GM19455 (cell line): ENCODE measurements at regions not wholly inside any gene's neighbourhood (a gene's known extent, or its start where the extent isn't known, plus 50 kb on each side); places are given as distances from the start of the nearest gene placed in this dataset.
"Not testable (repeated sequence)": the region's sequence is repeated elsewhere in the genome, so short reads cannot be mapped to it uniquely, and the experiment has no call there.

Experiments used
- ATAC-seq: cut with Tn5 transposase; IDR thresholded peaks from one replicate; pipeline ENCODE4 v1.9.1; 2021; ENCODE audit not compliant: unreplicated experiment

DNA sequence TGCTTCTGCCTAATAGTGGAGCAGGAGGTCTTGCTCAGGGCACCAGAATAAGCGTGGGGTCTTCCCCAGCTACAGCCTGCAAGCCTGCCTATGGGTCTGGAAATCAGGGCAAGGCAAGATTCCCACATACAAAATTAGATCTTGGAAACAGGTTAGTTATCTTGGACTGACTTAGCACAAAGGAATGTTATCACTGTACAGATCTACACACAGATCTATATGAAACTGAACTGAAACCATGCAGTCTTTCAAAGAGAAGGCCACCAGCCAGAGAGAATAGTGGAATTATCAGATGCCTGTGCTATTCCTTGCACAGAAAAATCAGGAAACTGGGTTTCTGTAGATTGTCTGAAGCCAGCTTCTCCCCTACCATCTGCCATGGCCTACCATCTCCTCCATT is 585.7 kb downstream of the ACTL7B start:
- no peak for ATAC-seq

DNA sequence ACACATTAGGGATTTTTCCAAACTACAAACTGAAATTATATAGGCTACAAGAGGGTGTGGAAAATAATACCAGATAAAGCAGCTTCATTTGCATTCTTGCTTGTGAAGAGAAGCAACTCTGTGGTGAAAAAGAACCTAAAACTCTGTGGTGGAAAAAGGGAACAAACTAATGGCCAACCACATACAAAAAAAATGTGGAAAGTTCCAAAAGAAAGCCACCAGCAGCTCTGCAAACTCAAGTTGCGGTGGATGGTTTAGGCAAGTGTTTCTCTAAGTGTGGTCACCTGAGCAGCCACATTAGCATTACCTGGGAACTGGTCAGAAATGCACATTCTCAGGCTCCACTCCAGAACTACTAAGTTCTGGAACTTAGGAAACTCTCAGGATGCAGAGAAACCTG is 586.4 kb downstream of the ACTL7B start:
- ATAC-seq, result no peak

DNA sequence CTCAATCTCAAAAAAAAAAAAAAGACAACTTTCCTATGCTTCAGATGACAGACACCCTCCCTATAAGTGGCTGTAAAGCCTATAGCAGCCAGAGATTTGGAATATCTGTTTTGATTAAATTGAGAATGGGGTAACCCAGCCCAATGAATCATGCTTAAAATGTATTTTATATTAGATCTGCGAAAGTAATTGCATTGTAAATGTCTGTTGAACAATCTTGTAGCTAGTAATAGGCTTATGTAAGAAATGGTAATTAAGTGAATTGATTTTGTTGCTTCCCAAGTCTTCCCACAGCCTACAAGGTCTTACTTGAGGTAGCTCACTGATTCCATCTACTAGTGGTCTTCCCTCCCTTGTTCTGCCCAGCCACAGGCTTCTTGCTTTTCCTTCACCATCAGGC is 590.7 kb downstream of the ACTL7B start:
- no peak for ATAC-seq

DNA sequence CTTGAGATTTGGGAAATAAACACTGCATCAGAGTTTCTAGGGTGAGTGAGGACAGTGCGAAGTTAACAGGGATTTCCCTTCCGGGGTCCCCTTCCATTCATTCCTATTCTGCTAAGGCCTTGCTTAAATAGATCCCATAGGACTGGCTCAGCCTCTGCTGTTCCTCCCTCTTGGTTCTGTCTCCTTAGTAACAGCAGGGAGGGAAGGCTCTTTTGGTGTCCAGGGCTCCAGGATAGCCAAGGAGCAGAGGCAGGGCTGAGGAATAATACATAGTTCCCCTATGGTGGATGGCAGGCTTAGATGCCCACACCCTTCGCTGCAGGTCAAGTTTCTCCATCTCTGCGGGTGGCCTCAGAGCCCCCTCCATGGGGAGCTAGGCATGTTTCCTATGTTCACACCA is 591.7 kb downstream of the ACTL7B start:
- no peak for ATAC-seq

DNA sequence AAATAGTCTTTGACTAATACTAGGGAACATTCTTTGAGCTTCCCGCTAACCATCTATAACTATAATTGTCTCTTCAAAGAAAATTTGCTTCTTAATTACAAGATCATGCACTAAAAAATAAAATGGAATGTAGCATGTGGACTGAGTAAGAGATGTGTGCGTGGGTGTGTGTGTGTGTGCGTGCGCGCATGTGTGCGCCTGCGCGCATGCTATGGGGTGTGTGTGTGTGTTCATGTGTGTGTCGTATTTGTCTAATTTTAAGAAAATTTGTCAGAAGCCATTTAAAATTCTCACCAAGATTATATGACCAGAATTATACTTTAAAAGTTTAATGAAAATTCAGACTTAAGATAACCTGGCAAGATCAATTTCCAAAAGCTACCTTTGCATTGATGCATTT is 593.0 kb downstream of the ACTL7B start:
- ATAC-seq, result no peak

DNA sequence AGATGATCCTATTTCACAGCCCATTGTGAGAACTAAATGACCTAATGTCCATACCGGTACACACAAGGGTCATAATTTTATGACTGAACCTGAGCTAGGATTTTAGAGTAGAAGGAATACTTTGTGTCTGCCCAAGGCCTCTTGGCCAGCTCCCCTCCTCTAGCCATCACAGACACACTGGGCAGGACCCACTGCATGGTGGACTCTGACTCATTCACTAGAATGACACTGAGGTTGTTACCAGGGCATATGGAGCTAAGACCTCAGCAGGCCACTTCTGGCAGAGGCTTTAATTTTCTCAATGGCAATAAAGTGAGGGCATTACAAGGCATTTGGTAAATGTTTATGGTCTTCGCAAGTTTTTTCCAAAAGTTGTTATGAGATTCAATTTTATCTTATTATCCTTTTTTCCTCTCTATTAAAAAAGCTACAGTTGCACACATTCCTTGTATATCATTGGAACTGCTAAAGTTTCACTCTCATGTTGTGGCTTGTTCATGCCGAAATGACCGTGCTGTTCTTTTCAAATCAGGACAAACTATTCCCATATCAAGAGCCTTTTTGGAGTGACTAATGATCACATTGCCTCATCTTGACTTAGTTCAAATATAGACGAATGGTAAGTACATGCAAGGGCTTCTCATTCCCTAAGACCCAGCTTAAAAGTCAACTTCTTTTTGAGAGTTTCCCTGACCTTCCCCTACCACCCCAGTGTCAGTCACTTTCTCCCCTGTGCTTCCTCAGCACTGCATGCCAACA is 595.7 kb downstream of the ACTL7B start:
- ATAC-seq, result no peak

DNA sequence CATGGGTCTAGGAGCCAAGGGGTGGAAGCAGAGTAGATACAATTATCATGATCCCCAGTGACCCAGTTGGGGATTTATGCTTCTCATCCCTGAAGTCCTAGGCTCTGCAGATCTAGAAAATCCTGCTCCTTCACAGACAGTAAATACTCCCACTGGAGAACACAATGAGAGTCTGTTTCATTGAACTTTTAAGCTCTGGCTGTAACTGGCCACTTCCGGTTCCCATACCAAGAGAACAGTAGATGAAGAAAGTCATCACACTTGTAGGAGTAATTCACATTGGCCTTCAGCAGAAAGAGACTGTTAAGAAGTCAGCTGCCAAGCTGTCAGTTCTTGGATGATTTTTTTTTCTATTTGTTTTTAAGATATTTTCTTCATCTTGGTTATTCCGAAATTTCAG is 597.1 kb downstream of the ACTL7B start:
- ATAC-seq, result no peak

DNA sequence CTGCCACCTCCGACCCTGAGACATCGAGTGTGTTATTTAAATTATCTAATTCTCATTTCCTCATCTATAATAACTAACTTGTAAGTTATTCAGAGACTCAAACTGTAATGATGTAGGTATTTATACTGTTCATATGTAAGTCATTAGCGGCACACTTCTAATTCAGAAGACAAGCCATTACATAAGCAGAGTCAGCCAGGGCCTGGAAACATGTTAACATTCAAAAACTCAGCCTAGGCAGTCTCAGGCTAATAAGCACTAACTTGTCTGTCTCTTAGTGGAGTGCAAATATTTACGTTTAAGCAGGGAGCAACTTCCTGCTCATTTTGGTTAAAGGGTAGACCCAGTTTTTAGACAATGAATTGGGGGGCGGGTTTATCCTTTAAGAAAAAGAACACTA is 598.4 kb downstream of the ACTL7B start:
- no peak for ATAC-seq

DNA sequence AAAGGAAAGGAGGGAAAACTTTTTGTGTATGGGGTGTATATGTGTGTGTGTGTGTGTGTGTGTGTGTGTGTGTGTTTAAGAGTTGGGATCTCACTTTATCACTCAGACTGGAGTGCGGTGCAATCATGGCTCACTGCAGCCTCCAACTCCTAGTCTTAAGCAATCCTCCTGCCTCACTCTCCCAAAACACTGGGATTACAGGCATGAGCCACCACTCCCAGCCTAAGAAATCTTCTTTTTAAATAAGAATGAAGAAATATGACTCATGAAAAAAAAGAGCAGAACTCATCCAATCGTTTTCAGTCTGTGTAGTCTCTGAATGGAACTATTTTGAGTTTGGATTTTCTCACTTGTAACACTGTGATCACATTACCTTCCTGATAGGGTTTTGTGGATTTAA is 601.5 kb downstream of the ACTL7B start:
- ATAC-seq, result no peak

DNA sequence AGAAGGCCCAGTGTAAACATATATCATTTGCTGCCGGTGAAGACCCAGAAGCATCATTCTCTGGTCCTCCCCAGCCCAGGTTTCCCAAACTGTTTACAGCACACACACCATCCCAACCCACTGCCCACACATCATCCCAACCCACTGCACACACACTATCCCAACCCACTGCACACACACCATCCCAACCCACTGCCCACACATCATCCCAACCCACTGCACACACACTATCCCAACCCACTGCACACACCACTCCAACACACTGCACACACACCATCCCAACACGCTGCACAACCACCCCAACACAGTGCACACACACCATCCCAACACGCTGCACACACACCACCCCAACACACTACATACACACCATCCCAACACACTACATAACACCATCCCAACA is 608.4 kb downstream of the ACTL7B start:
- ATAC-seq, result not testable (repeated sequence)

DNA sequence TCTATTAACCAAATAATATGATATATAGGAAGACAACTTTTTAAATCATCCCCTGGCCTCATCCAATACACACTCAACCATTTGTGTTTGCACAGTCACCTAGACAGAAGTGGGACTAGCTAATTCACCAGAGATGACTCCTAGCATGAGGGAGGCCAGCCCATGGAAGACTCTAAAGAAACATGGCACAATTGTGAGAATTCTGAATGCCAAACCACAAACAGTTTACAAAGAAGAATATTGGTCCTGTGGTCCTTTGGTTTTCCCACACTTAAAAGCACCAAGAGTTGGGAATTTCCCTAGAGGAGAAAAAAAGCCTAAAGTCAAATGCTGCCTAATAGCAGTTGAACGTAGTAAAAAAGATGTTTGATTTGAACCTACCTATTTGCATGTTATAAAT is 609.9 kb downstream of the ACTL7B start:
- no peak for ATAC-seq

DNA sequence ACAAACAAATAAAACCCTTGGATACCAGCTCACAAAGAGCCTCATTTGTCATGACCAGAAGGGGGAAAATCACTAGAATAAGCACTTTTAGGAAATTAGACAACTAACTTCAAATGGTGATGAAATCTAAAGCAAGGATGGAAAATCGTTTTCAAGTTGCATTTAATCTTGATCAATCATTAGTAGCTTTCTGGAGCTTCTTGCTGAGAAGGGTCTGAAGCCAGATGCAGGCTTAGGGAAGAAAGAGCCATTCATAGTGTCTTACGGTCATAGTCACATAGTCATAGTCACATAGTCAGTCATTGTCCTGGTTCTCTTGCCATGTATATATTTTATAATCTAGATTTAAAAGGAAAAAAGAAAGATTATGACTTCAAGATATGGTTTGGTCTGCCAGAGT is 610.5 kb downstream of the ACTL7B start:
- no peak for ATAC-seq

DNA sequence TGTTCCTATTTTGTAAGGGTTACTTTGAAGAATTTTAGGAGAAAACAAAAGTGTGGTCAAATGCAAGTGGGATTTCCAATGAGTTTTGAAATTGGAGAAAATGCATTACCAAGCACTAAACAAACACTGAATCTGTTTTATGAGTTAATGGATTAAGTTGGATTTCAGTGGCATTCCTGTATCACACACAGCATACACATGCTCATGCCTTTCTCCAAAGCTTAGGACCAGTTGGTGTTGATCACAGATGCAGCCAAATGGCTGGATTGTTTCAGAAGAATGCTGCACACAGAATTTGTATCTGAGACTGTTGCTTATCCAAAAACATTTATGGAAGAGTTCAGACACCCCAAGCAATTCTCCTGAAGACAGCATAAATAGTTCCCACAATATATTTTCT is 611.1 kb downstream of the ACTL7B start:
- ATAC-seq, result no peak

DNA sequence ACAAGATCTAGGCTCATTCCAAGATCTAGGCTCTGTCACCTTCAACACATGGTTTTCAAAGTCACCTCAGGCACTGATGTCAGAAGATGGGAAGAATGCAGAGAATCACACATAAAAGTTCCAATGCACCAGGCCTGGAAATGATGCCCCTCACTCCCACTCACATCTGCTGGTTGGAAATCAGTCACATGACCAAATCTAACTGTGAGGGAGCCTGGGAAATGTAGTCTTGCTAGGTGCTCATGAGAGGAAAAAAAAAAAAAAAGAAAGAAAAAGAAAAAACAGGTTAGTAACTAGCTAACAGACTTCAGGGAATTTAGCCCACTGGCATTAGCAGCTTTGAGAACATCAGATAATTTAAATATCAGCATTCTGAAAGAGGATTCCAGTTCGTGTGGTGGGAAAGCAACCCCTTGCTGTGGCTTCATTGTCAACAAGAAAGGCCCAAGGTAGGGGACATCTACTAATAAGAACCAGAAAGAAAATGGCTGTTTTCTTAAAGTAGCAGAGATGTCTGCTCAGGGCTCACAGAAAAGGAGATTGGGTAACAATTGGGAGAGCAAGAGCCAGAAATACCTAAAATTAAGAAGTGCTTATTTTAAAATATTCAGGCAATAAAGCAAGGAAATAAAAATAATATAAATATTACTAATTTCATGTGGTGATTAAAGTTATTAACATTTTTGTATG is 614.3 kb downstream of the ACTL7B start:
- ATAC-seq, result no peak

DNA sequence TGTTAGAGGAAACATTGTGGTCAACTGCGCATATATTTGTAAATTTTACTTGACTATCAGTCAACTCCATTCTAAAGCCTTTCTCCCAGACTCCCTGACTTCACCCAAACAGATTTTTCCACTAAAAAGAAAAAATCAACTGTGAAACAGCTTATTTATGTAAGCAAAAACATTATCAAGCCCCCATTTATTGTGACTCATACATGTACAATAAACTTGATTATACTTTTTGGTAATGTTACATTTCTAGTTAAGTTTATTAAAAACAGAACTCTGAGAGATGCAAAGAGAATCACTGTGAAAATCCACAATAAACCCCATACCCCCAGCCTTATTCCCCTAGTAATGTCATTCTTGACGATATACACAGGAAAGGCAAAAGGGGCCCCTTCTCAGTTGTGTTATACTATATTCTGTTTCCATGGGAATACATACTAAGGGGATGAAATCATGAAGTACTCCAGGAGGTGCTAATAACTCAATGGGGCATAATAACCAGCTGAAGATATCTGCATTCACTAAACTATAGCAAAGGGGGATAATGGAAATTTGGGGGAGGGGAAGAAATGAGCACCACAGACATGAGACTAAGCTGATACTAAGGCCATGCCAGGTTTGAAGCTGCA is 616.0 kb downstream of the ACTL7B start:
- no peak for ATAC-seq

DNA sequence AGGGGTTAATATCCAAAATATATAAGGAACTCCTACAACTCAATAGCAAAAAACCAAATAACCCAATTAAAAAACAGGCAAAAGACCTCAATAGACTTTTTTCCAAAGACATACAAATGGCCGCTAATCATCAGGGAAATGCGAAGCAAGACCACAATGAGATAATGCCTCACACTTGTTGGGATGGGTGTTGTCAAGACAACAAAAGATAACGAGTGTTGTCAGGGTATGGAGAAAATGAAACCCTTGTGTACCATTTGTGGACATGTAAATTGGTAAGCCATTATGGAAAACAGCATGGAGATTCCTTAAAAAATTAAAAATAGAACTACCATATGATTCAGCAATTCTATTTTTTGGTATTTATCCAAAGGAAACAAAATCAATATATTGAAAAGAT is 620.2 kb downstream of the ACTL7B start:
- no peak for ATAC-seq

DNA sequence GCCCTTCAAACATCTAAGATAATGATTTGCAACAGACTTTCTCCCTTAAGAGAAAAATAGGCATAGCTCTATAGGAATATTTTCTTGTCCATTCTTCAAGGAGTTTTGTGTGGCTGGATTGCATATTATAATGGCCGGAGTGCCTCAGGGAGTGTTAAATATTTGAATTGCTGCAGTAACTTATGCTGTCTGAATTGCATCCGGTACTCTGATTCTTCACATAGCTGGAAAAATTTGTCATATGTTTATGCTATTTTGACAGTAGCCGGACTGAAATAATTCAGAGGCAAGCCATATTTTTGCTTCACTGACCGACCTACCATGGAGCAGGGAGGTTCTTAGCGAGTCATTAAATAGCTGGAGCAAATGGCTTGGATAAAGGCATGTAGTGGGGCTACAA is 621.0 kb downstream of the ACTL7B start:
- ATAC-seq, result no peak

DNA sequence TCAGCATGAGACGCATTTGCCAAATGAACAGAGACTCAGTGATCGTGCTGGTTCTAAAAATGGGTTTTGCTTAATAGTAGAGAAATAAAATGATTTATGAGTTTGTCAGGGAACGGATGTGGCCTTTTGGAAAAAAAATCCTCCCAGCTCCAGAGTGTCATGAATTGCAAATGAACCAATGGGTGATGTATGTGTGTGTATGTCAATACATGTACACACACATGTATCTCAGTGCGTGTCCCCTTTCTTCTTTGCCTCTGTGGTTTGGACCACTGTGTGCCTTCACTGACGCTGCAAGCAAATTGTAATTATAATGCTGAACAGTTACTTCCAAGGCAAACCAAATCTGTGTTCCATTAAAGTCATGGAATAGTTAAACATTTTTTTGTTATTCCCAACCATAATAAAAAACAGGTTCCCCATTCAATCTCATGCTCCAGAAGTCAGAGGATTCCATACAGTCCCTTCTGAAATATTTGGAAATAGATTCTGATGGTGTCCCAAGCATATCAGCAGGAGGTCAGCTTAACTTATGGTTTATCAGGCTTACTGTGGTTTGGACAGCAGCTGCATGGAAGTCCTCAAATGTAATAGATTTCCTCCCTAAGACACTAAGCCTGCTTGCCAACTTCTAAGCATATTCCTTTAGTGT is 630.5 kb downstream of the ACTL7B start:
- no peak for ATAC-seq

DNA sequence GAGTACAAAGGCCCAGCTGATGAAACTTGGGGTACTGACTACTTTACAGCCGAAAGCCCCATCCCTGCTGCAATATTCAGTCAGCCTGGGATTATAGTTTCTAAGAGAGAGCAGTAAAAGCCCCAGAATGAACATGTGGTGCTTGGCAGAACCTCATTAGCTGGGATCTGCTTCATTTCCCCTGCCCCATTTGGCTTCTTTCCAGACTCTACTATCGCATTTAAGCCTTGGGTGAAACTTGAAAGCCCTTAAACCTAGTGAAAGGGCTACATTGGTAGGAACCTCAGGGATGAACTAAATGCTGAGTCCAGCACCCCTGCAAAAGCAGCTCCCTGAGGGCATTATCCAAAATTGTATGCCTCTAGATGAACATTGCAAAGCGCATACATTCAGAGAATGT is 631.1 kb downstream of the ACTL7B start:
- no peak for ATAC-seq

DNA sequence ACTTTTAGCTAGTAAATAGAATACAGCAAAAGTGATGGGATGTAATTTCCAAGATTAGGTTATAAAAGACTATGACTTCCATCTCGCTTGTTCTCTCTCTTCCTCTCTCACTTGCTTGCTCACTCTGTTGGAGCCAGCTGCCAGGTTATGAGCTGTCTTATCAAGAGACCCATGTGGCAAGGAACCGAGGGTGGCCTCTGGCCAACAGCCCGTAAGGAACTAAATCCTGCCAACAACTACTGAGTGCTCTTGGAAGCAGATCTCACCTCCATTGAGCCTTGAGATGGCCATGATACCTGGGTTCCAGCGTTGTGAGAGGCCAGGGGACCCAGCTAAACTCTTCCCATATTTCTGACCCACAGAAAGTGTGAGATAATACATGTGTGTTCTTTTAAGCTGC is 636.1 kb downstream of the ACTL7B start:
- ATAC-seq, result no peak

DNA sequence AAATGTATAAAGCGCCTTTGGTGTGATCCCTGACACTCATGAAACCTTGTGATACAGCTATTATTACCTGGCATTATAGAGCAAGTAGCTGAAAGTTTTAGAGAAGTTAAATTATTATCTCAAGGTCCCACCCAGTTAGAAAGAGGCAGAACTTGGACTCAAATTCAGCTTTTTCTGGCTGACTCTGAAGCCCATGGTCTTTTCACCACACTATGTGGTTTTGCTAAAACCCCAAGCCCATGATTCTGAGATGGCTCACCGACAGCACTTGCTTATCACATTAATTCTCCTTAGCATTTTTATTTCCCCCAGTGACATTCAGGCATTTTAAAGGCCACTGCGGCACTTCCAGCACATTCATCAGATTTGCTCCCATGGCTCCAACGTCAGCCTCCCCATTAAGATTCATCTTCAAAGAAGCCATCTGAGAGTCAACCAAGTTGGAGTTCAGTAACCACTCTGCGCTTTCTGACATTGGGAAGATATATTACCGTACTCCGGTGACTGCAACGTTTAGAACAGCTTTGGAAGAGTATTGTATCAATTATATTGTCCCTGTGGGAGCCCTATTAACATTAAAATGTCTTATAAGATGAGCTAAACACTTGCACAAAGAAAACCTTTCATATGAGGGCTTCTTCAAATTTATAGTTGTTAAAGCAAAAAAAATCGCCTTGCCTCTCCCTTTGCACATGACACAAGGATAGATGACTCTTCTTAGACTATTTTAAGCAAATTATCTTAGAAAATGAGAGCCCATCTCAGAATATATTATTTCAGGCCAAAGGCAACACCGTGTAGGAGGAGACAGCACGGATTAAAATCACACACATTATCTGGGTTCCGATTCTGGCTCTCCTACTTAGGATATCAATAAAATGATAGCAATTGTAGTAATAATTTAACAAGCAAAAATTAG is 638.1 kb downstream of the ACTL7B start:
- ATAC-seq, result no peak
